Testis (tissue), 2 donors: ENCODE measurements at regions not wholly inside any gene's neighbourhood (a gene's known extent, or its start where the extent isn't known, plus 50 kb on each side); places are given as distances from the start of the nearest gene placed in this dataset.

Source experiments
- DNase-seq: peaks from one replicate; pipeline ENCODE4 v3.0.0-alpha.2; 2019
- H3K27ac ChIP-seq, 2 donors: fragments of 200-600 bp; sonication (generic); one replicate each; pipeline ENCODE4 v1.5.1; 2019
- H3K27me3 ChIP-seq: fragments of 200-600 bp; sonication (generic); one replicate; pipeline ENCODE4 v1.5.1; 2019
- H3K36me3 ChIP-seq: fragments of 200-600 bp; sonication (generic); one replicate; pipeline ENCODE4 v1.5.1; 2017; ENCODE audit warnings: low read depth; ENCODE audit errors: missing control alignments
- H3K4me1 ChIP-seq: fragments of 200-600 bp; sonication (generic); one replicate; pipeline ENCODE4 v1.5.1; 2019
- H3K4me3 ChIP-seq, 2 donors: fragments of 200-600 bp; sonication (generic); one replicate each; pipeline ENCODE4 v1.5.1; 2017 to 2019
- H3K9me3 ChIP-seq: fragments of 200-600 bp; sonication (generic); one replicate; pipeline ENCODE4 v1.5.1; 2017
- CTCF ChIP-seq, 3 experiments: fragments of 450-650 bp in 2 of 3; fragments of 200-600 bp in 1 of 3; sonication (generic) in 1 of 3; IDR thresholded peaks; one replicate each; pipeline ENCODE4 v1.5.1; 2016 to 2019; ENCODE audit warnings: antibody characterized with exemption in 3 of 3, mild to moderate bottlenecking in 2 of 3, moderate library complexity in 1 of 3
- POLR2A ChIP-seq: fragments of 450-650 bp; IDR thresholded peaks from one replicate; pipeline ENCODE4 v1.6.1; 2017; ENCODE audit warnings: antibody characterized with exemption, mild to moderate bottlenecking, moderate library complexity
- WGBS, 2 donors: methylation state at CpG; one replicate each; pipeline ENCODE4 v1.1.5; 2018; 5-methylcytosine and 5-hydroxymethylcytosine counted together
- intact Hi-C: fragments of 100-400 bp; cut with DNase I; formaldehyde crosslinking; loops from one replicate; pipeline ENCODE4 v1.15.1; 2023; ENCODE audit warnings: low total_unique reads

GRCh38 chr1:190837888-190838287 is 360.2 kb upstream of the BRINP3 start:
- H3K4me3 ChIP-seq, result no peak overlapping the region
- WGBS, 2 donors, result 58 to 64% methylated on average over 3 of the region's 3 CpGs
- no peak overlapping the region for H3K27ac ChIP-seq
- H3K9me3 ChIP-seq, result no peaks in the 10 kb centered on the region
- no peak for DNase-seq
- intact Hi-C loops, result no loop called here
- H3K36me3 ChIP-seq, result no peaks in the 10 kb centered on the region
- TF ChIP-seq CTCF (IDR thresholded peaks at IDR 0.05) (no peak), POLR2A (no peak)
- H3K4me1 ChIP-seq, result no peaks in the 10 kb centered on the region
- no peaks in the 10 kb centered on the region for H3K27me3 ChIP-seq

DNA sequence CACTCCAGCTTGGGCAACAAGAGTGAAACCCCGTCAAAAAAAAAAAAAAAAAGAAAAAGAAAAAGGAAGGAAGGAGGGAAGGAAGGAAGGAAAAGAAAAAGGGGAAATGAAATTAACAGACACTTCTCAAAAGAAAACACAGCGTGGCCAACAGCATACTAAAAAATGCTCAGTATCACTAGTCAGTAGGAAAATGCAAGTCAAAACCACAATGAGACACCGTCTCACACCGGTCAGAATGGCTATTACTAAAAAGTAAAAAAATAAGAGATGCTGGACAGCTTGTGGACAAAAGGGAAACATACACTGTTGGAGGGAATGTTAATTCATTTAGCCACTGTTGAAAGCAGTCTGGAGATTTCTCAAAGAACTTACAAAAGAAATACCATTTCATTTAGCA is 369.5 kb upstream of the BRINP3 start:
- Histone ChIP-seq H3K9me3 (no peaks in the 10 kb centered on the region), H3K4me3 (no peak overlapping the region), H3K4me1 (no peaks in the 10 kb centered on the region), H3K27me3 (no peaks in the 10 kb centered on the region), H3K36me3 (no peaks in the 10 kb centered on the region), H3K27ac (no peak overlapping the region)
- no peak for DNase-seq
- WGBS, 2 donors, result 58 to 79% methylated on average over 4 of the region's 4 CpGs
- intact Hi-C loops, result no loop called here
- TF ChIP-seq CTCF (IDR thresholded peaks at IDR 0.05), result no peak
- no peak for TF ChIP-seq POLR2A

DNA sequence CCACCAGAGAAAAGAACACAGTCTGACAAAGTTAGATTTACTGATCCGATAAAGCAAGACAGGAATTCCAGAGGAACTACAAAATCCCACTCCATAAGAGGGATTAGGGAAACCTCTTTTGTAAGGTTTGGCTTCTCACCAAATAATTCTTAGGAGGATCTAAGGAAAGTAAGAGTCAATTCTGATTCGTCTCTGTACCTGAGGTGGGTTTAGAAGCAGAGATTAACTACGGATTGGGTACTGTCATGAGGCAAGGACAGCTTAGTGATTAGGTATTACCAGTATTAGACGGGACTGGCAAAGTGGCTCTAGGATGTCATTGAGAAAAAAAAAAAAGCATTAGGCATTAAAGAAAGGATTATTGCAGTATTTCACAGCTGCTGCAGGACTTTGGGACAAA is 371.7 kb upstream of the BRINP3 start:
- no peak for TF ChIP-seq POLR2A
- no peak for TF ChIP-seq CTCF (IDR thresholded peaks at IDR 0.05)
- intact Hi-C loops, result no loop called here
- Histone ChIP-seq H3K4me3 (no peak overlapping the region), H3K9me3 (no peaks in the 10 kb centered on the region), H3K27me3 (no peaks in the 10 kb centered on the region), H3K27ac (no peak overlapping the region), H3K36me3 (no peaks in the 10 kb centered on the region), H3K4me1 (no peaks in the 10 kb centered on the region)
- DNase-seq, result no peak
- 54 to 71% methylated on average over 4 of the region's 4 CpGs for WGBS, 2 donors

- 94 to 98% methylated on average over 2 of the region's 2 CpGs for WGBS, 2 donors
- H3K27ac ChIP-seq, result no peak overlapping the region
Measured at GRCh38 chr1:190852611-190853010, 374.9 kb upstream of the BRINP3 start.

DNA sequence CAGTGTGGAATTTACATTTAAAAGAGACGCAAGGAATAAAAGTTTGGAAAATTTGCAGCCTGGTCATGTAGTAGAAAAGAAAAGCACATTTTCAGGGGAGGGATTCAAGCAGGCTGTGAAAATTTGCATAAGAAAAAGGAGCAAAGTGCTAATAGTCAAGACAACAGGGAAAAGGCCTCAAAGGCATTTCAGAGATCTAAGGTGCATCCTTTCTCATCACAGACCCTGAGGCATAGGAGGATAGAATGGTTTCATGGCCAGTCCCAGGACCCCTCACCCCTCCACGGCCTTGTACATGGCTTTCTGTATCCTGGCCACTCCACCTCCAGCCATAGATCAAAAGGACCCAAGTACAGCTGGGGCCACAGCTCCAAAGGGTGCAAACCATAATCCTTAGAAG is 380.5 kb upstream of the BRINP3 start:
- Histone ChIP-seq H3K9me3 (no peaks in the 10 kb centered on the region), H3K4me1 (no peaks in the 10 kb centered on the region), H3K27ac (no peak overlapping the region), H3K36me3 (no peaks in the 10 kb centered on the region), H3K4me3 (no peak overlapping the region), H3K27me3 (no peaks in the 10 kb centered on the region)
- no peak for TF ChIP-seq CTCF (IDR thresholded peaks at IDR 0.05)
- TF ChIP-seq POLR2A, result no peak
- intact Hi-C loops, result no loop called here
- DNase-seq, result no peak
- 95 to 96% methylated on average over 2 of the region's 2 CpGs for WGBS, 2 donors

More at GRCh38 chr1:190852611-190853010, 374.9 kb upstream of the BRINP3 start:
- H3K27me3 ChIP-seq, result no peaks in the 10 kb centered on the region
- intact Hi-C loops, result no loop called here
- no peak for TF ChIP-seq POLR2A
- DNase-seq, result no peak
- no peaks in the 10 kb centered on the region for H3K4me1 ChIP-seq
- H3K4me3 ChIP-seq, result no peak overlapping the region
- no peaks in the 10 kb centered on the region for H3K9me3 ChIP-seq
- no peaks in the 10 kb centered on the region for H3K36me3 ChIP-seq
